Panc1 (cell line): ENCODE measurements at regions not wholly inside any gene's neighbourhood (a gene's known extent, or its start where the extent isn't known, plus 50 kb on each side); places are given as distances from the start of the nearest gene placed in this dataset.

Source experiments
- CTCF ChIP-seq: fragments of 450-650 bp; IDR thresholded peaks from 2 replicates; pipeline ENCODE4 v1.5.1; 2017; ENCODE audit warnings: mild to moderate bottlenecking
- POLR2AphosphoS5 ChIP-seq: IDR thresholded peaks from 2 replicates; pipeline ENCODE4 v1.6.1; 2012; ENCODE audit warnings: mild to moderate bottlenecking, low read depth, low read length, moderate library complexity
- REST ChIP-seq, 2 experiments: IDR thresholded peaks; 2 replicates each; pipeline ENCODE4 v1.6.1; 2011 to 2012; ENCODE audit warnings: low read depth in 2 of 2, control low read depth in 1 of 2, low read length in 1 of 2, mild to moderate bottlenecking in 1 of 2, moderate library complexity in 1 of 2; ENCODE audit not compliant: insufficient read depth in 1 of 2

GRCh38 chr12:41709012-41709411 lies 435.7 kb downstream of the GXYLT1 start:
- TF ChIP-seq CTCF = no peak
- no peak for TF ChIP-seq POLR2AphosphoS5
- TF ChIP-seq REST (IDR thresholded peaks at IDR 0.05; ENCODE audit: insufficient read depth in 1 of 2, low read depth in 2 of 2, low read length in 1 of 2) = no peak
